ENCODE measurements at regions not wholly inside any gene's neighbourhood (a gene's known extent, or its start where the extent isn't known, plus 50 kb on each side); places are given as distances from the start of the nearest gene placed in this dataset.

- no peak overlapping the region for H3K9ac ChIP-seq (ENCODE audit: low read depth in 1 of 2, low read length in 2 of 2)
- no peak overlapping the region for H3K27ac ChIP-seq (ENCODE audit: low read depth, low read length)
- no peaks in the 10 kb centered on the region for H3K36me3 ChIP-seq (ENCODE audit: control insufficient read depth in 1 of 2, insufficient read depth in 2 of 2, low read length in 2 of 2)
- H3K27me3 ChIP-seq (ENCODE audit: control insufficient read depth in 1 of 2, insufficient read depth in 2 of 2, low read length in 2 of 2), result no peaks in the 10 kb centered on the region
- H3K4me3 ChIP-seq (ENCODE audit: low read depth in 1 of 2, low read length in 2 of 2), result no peak overlapping the region
- peaks cover 5 to 12% of the 10 kb centered on the region in 2 donors for H3K9me3 ChIP-seq (ENCODE audit: control insufficient read depth in 1 of 2, low read length in 2 of 2)
- no peaks in the 10 kb centered on the region for H3K4me1 ChIP-seq (ENCODE audit: control insufficient read depth in 1 of 2, insufficient read depth in 2 of 2, low read length in 2 of 2)
Observed at GRCh38 chr4:133068083-133068482, 81.0 kb upstream of the PCDH10 start.

- Histone ChIP-seq H3K9ac (ENCODE audit: low read depth in 1 of 2, low read length in 2 of 2) (no peak overlapping the region), H3K36me3 (ENCODE audit: control insufficient read depth in 1 of 2, insufficient read depth in 2 of 2, low read length in 2 of 2) (no peaks in the 10 kb centered on the region), H3K27me3 (ENCODE audit: control insufficient read depth in 1 of 2, insufficient read depth in 2 of 2, low read length in 2 of 2) (no peaks in the 10 kb centered on the region), H3K4me1 (ENCODE audit: control insufficient read depth in 1 of 2, insufficient read depth in 2 of 2, low read length in 2 of 2) (no peaks in the 10 kb centered on the region), H3K9me3 (ENCODE audit: control insufficient read depth in 1 of 2, low read length in 2 of 2) (peaks cover 2 to 6% of the 10 kb centered on the region in 2 donors), H3K27ac (ENCODE audit: low read depth, low read length) (no peak overlapping the region), H3K4me3 (ENCODE audit: low read depth in 1 of 2, low read length in 2 of 2) (no peak overlapping the region)
Observed at GRCh38 chr4:133081246-133081645, 67.8 kb upstream of the PCDH10 start.

- H3K27ac ChIP-seq (ENCODE audit: low read depth, low read length), result no peak overlapping the region
- no peaks in the 10 kb centered on the region for H3K4me1 ChIP-seq (ENCODE audit: control insufficient read depth in 1 of 2, insufficient read depth in 2 of 2, low read length in 2 of 2)
- H3K4me3 ChIP-seq (ENCODE audit: low read depth in 1 of 2, low read length in 2 of 2), result no peak overlapping the region
- no peak overlapping the region for H3K9ac ChIP-seq (ENCODE audit: low read depth in 1 of 2, low read length in 2 of 2)
- H3K9me3 ChIP-seq (ENCODE audit: control insufficient read depth in 1 of 2, low read length in 2 of 2), result no peaks in the 10 kb centered on the region
- H3K27me3 ChIP-seq (ENCODE audit: control insufficient read depth in 1 of 2, insufficient read depth in 2 of 2, low read length in 2 of 2), result no peaks in the 10 kb centered on the region
- no peaks in the 10 kb centered on the region for H3K36me3 ChIP-seq (ENCODE audit: control insufficient read depth in 1 of 2, insufficient read depth in 2 of 2, low read length in 2 of 2)
Observed at GRCh38 chr4:133084421-133084820, 64.7 kb upstream of the PCDH10 start.

GRCh38 chr4:133095591-133095990 is 53.5 kb upstream of the PCDH10 start:
- H3K27me3 ChIP-seq (ENCODE audit: control insufficient read depth in 1 of 2, insufficient read depth in 2 of 2, low read length in 2 of 2), result no peaks in the 10 kb centered on the region
- H3K4me1 ChIP-seq (ENCODE audit: control insufficient read depth in 1 of 2, insufficient read depth in 2 of 2, low read length in 2 of 2), result no peaks in the 10 kb centered on the region

GRCh38 chr4:133096972-133097371 is 52.1 kb upstream of the PCDH10 start:
- Histone ChIP-seq H3K27ac (ENCODE audit: low read depth, low read length) (no peak overlapping the region), H3K4me1 (ENCODE audit: control insufficient read depth in 1 of 2, insufficient read depth in 2 of 2, low read length in 2 of 2) (no peaks in the 10 kb centered on the region), H3K36me3 (ENCODE audit: control insufficient read depth in 1 of 2, insufficient read depth in 2 of 2, low read length in 2 of 2) (no peaks in the 10 kb centered on the region), H3K9ac (ENCODE audit: low read depth in 1 of 2, low read length in 2 of 2) (no peak overlapping the region), H3K4me3 (ENCODE audit: low read depth in 1 of 2, low read length in 2 of 2) (no peak overlapping the region), H3K27me3 (ENCODE audit: control insufficient read depth in 1 of 2, insufficient read depth in 2 of 2, low read length in 2 of 2) (no peaks in the 10 kb centered on the region), H3K9me3 (ENCODE audit: control insufficient read depth in 1 of 2, low read length in 2 of 2) (no peaks in the 10 kb centered on the region)

More at GRCh38 chr4:133095591-133095990, 53.5 kb upstream of the PCDH10 start:
- no peaks in the 10 kb centered on the region for H3K36me3 ChIP-seq (ENCODE audit: control insufficient read depth in 1 of 2, insufficient read depth in 2 of 2, low read length in 2 of 2)
- H3K27ac ChIP-seq (ENCODE audit: low read depth, low read length), result no peak overlapping the region
- no peak overlapping the region for H3K4me3 ChIP-seq (ENCODE audit: low read depth in 1 of 2, low read length in 2 of 2)
- H3K9me3 ChIP-seq (ENCODE audit: control insufficient read depth in 1 of 2, low read length in 2 of 2), result no peaks in the 10 kb centered on the region
- H3K9ac ChIP-seq (ENCODE audit: low read depth in 1 of 2, low read length in 2 of 2), result no peak overlapping the region

Measured in duodenal mucosa (tissue), 2 donors.